HEK293 (cell line): ENCODE measurements at regions not wholly inside any gene's neighbourhood (a gene's known extent, or its start where the extent isn't known, plus 50 kb on each side); places are given as distances from the start of the nearest gene placed in this dataset.

ENCODE experiments used
- CTCF ChIA-PET: fragments of 350-600 bp; formaldehyde crosslinking; extraction: SDS; loops from one replicate; lab custom pipeline; 2021; ENCODE audit warnings: antibody characterized with exemption; lab: Yijun Ruan, JAX
- POLR2A ChIA-PET: fragments of 300-600 bp; formaldehyde crosslinking; extraction: SDS; loops from one replicate; lab custom pipeline; 2020; ENCODE audit warnings: antibody characterized with exemption, inconsistent platforms; lab: Yijun Ruan, JAX
- H3K27ac ChIP-seq: fragments of 200-500 bp; sonication (Bioruptor generic); 2 replicates; pipeline ENCODE4 v1.5.1; 2014; ENCODE audit warnings: low read depth, low read length, control low read depth, inconsistent platforms; ENCODE audit errors: extremely low read depth
- H3K36me3 ChIP-seq, 2 experiments: fragments of 200-500 bp in 1 of 2; sonication (Bioruptor generic) in 1 of 2; 1 replicate in 1 of 2; 2 replicates in 1 of 2; pipeline ENCODE4 v1.5.1; 2014 to 2017; ENCODE audit warnings: inconsistent platforms in 2 of 2, low read length in 2 of 2; ENCODE audit not compliant: control insufficient read depth in 2 of 2, insufficient read depth in 1 of 2
- H3K4me1 ChIP-seq: fragments of 200-500 bp; sonication (Bioruptor generic); 2 replicates; pipeline ENCODE4 v1.5.1; 2014; ENCODE audit warnings: mild to moderate bottlenecking, low read length, inconsistent platforms; ENCODE audit not compliant: control insufficient read depth, insufficient read depth
- H3K4me3 ChIP-seq: 2 replicates; pipeline ENCODE4 v1.5.1; 2011; ENCODE audit warnings: low read depth, mild to moderate bottlenecking, control low read depth, low read length, moderate library complexity
- H3K9me3 ChIP-seq: fragments of 200-500 bp; sonication (Bioruptor generic); 2 replicates; pipeline ENCODE4 v1.5.1; 2014; ENCODE audit warnings: low read depth, low read length, inconsistent platforms; ENCODE audit not compliant: control insufficient read depth, insufficient read depth
- BCL11B ChIP-seq: fragments of 450-650 bp; formaldehyde crosslinking; IDR thresholded peaks from 2 replicates; pipeline ENCODE4 v1.5.1; 2016; ENCODE audit warnings: low read depth, missing biosample characterization, missing genetic modification characterization
- EGR2 ChIP-seq: fragments of 450-650 bp; formaldehyde crosslinking; IDR thresholded peaks from 2 replicates; pipeline ENCODE4 v1.5.1; 2016; ENCODE audit warnings: low read depth, missing biosample characterization, missing genetic modification characterization
- GFI1B ChIP-seq: fragments of 450-650 bp; formaldehyde crosslinking; IDR thresholded peaks from 2 replicates; pipeline ENCODE4 v1.5.1; 2016; ENCODE audit warnings: missing biosample characterization, missing genetic modification characterization
- OVOL3 ChIP-seq: fragments of 450-650 bp; formaldehyde crosslinking; IDR thresholded peaks from 2 replicates; pipeline ENCODE4 v1.5.1; 2016; ENCODE audit warnings: missing biosample characterization, missing genetic modification characterization
- SCRT2 ChIP-seq: fragments of 450-650 bp; formaldehyde crosslinking; IDR thresholded peaks from 2 replicates; pipeline ENCODE4 v1.5.1; 2016; ENCODE audit warnings: missing biosample characterization, missing genetic modification characterization
- SP3 ChIP-seq: fragments of 450-650 bp; formaldehyde crosslinking; IDR thresholded peaks from 2 replicates; pipeline ENCODE4 v1.5.1; 2016; ENCODE audit warnings: missing biosample characterization, missing genetic modification characterization
- ZBTB21 ChIP-seq: fragments of 450-650 bp; formaldehyde crosslinking; IDR thresholded peaks from 2 replicates; pipeline ENCODE4 v1.5.1; 2017; ENCODE audit warnings: missing biosample characterization, missing genetic modification characterization
- ZBTB7A ChIP-seq: fragments of 450-650 bp; formaldehyde crosslinking; IDR thresholded peaks from 2 replicates; pipeline ENCODE4 v1.5.1; 2016; ENCODE audit warnings: low read depth, missing biosample characterization, missing genetic modification characterization
- ZFHX2 ChIP-seq: fragments of 450-650 bp; formaldehyde crosslinking; conservative IDR thresholded peaks from 2 replicates; pipeline ENCODE4 v1.5.1; 2016; ENCODE audit warnings: missing biosample characterization, missing genetic modification characterization
- ZFP37 ChIP-seq: fragments of 450-650 bp; formaldehyde crosslinking; IDR thresholded peaks from 2 replicates; pipeline ENCODE4 v1.5.1; 2016; ENCODE audit warnings: missing biosample characterization, missing genetic modification characterization
- ZNF10 ChIP-seq: fragments of 450-650 bp; formaldehyde crosslinking; IDR thresholded peaks from 2 replicates; pipeline ENCODE4 v1.5.1; 2017; ENCODE audit warnings: missing biosample characterization, missing genetic modification characterization
- ZNF132 ChIP-seq: fragments of 450-650 bp; formaldehyde crosslinking; IDR thresholded peaks from 2 replicates; pipeline ENCODE4 v1.5.1; 2017; ENCODE audit warnings: missing biosample characterization, missing genetic modification characterization, borderline replicate concordance
- ZNF169 ChIP-seq: fragments of 450-650 bp; formaldehyde crosslinking; IDR thresholded peaks from 2 replicates; pipeline ENCODE4 v1.5.1; 2016; ENCODE audit warnings: missing biosample characterization, missing genetic modification characterization
- ZNF221 ChIP-seq: fragments of 450-650 bp; formaldehyde crosslinking; IDR thresholded peaks from 2 replicates; pipeline ENCODE4 v1.5.1; 2017; ENCODE audit warnings: missing biosample characterization, missing genetic modification characterization, borderline replicate concordance
- ZNF223 ChIP-seq: fragments of 450-650 bp; formaldehyde crosslinking; IDR thresholded peaks from 2 replicates; pipeline ENCODE4 v1.5.1; 2016; ENCODE audit warnings: missing biosample characterization, missing genetic modification characterization
- ZNF324 ChIP-seq: fragments of 450-650 bp; formaldehyde crosslinking; IDR thresholded peaks from 2 replicates; pipeline ENCODE4 v1.5.1; 2016; ENCODE audit warnings: missing biosample characterization, missing genetic modification characterization
- ZNF596 ChIP-seq: fragments of 450-650 bp; IDR thresholded peaks from 2 replicates; pipeline ENCODE4 v1.5.0; 2018; ENCODE audit warnings: missing biosample characterization, mild to moderate bottlenecking, missing genetic modification characterization, moderate library complexity
- ZNF621 ChIP-seq: fragments of 450-650 bp; formaldehyde crosslinking; IDR thresholded peaks from 2 replicates; pipeline ENCODE4 v1.5.1; 2017; ENCODE audit warnings: missing biosample characterization, missing genetic modification characterization
- ZNF624 ChIP-seq: fragments of 450-650 bp; formaldehyde crosslinking; IDR thresholded peaks from 2 replicates; pipeline ENCODE4 v1.5.1; 2017; ENCODE audit warnings: missing biosample characterization, missing genetic modification characterization
- ZNF626 ChIP-seq: fragments of 450-650 bp; sonication (Bioruptor Pico); formaldehyde crosslinking; IDR thresholded peaks from 2 replicates; pipeline ENCODE4 v1.5.1; 2018; ENCODE audit warnings: missing biosample characterization, missing genetic modification characterization, inconsistent platforms
- TF ChIP-seq, protein P1 (sequence below): fragments of 450-650 bp; formaldehyde crosslinking; IDR thresholded peaks from 2 replicates; pipeline ENCODE4 v1.5.1; 2016; ENCODE audit warnings: missing biosample characterization, missing genetic modification characterization
- TF ChIP-seq, protein P2 (sequence below): fragments of 450-650 bp; formaldehyde crosslinking; IDR thresholded peaks from 2 replicates; pipeline ENCODE4 v1.5.1; 2016; ENCODE audit warnings: missing biosample characterization, missing genetic modification characterization
- TF ChIP-seq, protein P3 (sequence below): fragments of 450-650 bp; formaldehyde crosslinking; IDR thresholded peaks from 2 replicates; pipeline ENCODE4 v1.5.1; 2016; ENCODE audit warnings: missing biosample characterization, missing genetic modification characterization, low read depth
- TF ChIP-seq, protein P4 (sequence below): fragments of 450-650 bp; formaldehyde crosslinking; IDR thresholded peaks from 2 replicates; pipeline ENCODE4 v1.5.1; 2016; ENCODE audit warnings: missing biosample characterization, missing genetic modification characterization
- TF ChIP-seq, protein P5 (sequence below): fragments of 450-650 bp; formaldehyde crosslinking; IDR thresholded peaks from 2 replicates; pipeline ENCODE4 v1.5.1; 2016; ENCODE audit warnings: missing biosample characterization, missing genetic modification characterization

DNA sequence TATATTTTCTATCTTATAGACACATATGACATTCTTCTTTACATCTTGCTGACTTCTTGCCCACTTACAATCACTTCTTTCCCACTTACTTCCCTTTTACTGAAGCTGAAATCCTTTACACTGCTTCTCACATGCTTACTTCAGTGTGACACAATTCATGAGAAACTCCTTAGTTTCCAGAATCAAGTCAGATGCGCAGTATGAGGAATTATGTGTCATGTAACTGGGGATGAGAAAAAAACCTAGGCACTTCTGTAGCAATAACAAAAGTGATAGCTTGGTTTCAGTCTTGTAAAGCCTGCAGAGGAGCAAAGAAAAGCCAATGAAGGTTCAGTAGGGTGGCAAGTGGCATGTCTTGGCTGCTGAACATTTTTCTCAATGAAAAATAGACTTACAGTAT, 566.2 kb upstream of the RGS18 start (continued):
- TF ChIP-seq, protein P1, sequence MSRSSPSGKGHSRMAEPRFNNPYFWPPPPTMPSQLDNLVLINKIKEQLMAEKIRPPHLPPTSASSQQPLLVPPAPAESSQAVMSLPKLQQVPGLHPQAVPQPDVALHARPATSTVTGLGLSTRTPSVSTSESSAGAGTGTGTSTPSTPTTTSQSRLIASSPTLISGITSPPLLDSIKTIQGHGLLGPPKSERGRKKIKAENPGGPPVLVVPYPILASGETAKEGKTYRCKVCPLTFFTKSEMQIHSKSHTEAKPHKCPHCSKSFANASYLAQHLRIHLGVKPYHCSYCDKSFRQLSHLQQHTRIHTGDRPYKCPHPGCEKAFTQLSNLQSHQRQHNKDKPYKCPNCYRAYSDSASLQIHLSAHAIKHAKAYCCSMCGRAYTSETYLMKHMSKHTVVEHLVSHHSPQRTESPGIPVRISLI (tag by site-specific recombination) = no peak
- TF ChIP-seq ZNF626 (tag by site-specific recombination) = no peak
- no peak for TF ChIP-seq SCRT2
- TF ChIP-seq ZNF169 (tag by site-specific recombination) = no peak
- TF ChIP-seq SP3 (tag by site-specific recombination) = no peak
- TF ChIP-seq EGR2 (tag by site-specific recombination) = no peak
- no peak for TF ChIP-seq BCL11B (tag by site-specific recombination)
- TF ChIP-seq GFI1B (tag by site-specific recombination) = no peak
- TF ChIP-seq, protein P2, sequence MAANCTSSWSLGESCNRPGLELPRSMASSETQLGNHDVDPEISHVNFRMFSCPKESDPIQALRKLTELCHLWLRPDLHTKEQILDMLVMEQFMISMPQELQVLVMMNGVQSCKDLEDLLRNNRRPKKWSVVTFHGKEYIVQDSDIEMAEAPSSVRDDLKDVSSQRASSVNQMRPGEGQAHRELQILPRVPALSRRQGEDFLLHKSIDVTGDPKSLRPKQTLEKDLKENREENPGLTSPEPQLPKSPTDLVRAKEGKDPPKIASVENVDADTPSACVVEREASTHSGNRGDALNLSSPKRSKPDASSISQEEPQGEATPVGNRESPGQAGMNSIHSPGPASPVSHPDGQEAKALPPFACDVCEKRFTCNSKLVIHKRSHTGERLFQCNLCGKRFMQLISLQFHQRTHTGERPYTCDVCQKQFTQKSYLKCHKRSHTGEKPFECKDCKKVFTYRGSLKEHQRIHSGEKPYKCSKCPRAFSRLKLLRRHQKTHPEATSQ = no peak

DNA sequence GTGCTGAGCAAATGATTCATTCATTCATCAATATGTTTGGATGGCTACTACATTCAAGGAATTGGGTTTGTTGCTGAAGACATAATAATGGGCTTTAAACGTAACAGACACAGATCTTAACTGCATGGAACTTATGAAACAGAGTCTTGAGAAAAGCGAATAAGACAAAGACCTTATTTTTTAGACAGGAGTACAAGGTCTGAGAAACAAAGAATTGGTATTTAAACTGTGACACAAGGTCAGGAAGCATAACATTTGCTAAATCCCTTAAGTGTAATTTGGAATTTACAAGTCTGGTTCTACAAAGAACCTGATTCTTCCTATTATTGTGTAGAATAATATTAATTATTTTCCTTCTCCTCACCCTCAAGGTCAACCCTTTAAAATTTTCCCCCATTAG, 565.4 kb upstream of the RGS18 start:
- TF ChIP-seq ZBTB21 (no peak), ZNF10 (tag by site-specific recombination) (no peak), ZNF223 (tag by site-specific recombination) (no peak), ZFHX2 (tag by site-specific recombination) (no peak), BCL11B (tag by site-specific recombination) (no peak), ZNF596 (no peak), ZFP37 (no peak)
- TF ChIP-seq, protein P3, sequence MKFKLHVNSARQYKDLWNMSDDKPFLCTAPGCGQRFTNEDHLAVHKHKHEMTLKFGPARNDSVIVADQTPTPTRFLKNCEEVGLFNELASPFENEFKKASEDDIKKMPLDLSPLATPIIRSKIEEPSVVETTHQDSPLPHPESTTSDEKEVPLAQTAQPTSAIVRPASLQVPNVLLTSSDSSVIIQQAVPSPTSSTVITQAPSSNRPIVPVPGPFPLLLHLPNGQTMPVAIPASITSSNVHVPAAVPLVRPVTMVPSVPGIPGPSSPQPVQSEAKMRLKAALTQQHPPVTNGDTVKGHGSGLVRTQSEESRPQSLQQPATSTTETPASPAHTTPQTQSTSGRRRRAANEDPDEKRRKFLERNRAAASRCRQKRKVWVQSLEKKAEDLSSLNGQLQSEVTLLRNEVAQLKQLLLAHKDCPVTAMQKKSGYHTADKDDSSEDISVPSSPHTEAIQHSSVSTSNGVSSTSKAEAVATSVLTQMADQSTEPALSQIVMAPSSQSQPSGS (tag by site-specific recombination) = no peak
- TF ChIP-seq, protein P4, sequence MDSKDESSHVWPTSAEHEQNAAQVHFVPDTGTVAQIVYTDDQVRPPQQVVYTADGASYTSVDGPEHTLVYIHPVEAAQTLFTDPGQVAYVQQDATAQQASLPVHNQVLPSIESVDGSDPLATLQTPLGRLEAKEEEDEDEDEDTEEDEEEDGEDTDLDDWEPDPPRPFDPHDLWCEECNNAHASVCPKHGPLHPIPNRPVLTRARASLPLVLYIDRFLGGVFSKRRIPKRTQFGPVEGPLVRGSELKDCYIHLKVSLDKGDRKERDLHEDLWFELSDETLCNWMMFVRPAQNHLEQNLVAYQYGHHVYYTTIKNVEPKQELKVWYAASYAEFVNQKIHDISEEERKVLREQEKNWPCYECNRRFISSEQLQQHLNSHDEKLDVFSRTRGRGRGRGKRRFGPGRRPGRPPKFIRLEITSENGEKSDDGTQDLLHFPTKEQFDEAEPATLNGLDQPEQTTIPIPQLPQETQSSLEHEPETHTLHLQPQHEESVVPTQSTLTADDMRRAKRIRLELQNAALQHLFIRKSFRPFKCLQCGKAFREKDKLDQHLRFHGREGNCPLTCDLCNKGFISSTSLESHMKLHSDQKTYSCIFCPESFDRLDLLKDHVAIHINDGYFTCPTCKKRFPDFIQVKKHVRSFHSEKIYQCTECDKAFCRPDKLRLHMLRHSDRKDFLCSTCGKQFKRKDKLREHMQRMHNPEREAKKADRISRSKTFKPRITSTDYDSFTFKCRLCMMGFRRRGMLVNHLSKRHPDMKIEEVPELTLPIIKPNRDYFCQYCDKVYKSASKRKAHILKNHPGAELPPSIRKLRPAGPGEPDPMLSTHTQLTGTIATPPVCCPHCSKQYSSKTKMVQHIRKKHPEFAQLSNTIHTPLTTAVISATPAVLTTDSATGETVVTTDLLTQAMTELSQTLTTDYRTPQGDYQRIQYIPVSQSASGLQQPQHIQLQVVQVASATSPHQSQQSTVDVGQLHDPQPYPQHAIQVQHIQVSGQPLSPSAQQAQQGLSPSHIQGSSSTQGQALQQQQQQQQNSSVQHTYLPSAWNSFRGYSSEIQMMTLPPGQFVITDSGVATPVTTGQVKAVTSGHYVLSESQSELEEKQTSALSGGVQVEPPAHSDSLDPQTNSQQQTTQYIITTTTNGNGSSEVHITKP (tag by site-specific recombination) = no peak
- H3K9me3 ChIP-seq = no peaks in the 10 kb centered on the region
- POLR2A ChIA-PET = no interaction called here
- H3K4me1 ChIP-seq = no peaks in the 10 kb centered on the region
- H3K27ac ChIP-seq = no peak overlapping the region
- CTCF ChIA-PET = no interaction called here
- H3K4me3 ChIP-seq = no peak overlapping the region
- H3K36me3 ChIP-seq = no peaks in the 10 kb centered on the region

DNA sequence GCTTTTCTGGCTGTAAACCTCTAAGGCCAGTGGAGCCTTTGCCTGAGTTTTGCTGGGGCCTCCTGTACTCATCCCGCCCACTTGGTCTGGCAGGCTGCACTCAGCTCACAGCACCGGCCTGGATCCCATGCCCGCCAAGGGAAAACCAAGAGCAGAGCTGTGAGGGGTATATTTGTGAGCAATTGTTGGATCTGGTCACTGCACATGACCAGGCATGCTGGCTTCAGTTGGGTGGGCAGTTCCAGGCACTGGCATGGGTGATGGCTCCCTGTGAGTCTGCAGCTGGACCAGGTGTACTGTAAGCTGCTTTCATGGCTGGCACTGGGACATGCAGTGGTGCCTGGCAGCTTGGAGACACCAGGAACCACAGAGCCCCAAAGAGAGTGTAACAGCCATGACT, 563.1 kb upstream of the RGS18 start:
- Histone ChIP-seq H3K9me3 (no peaks in the 10 kb centered on the region), H3K4me3 (no peak overlapping the region), H3K4me1 (no peaks in the 10 kb centered on the region), H3K27ac (no peak overlapping the region), H3K36me3 (no peaks in the 10 kb centered on the region)
- ChIA-PET POLR2A (no interaction called here), CTCF (interaction anchor here (0.6 kb wide), 1 partner anchor 1944 kb away, joined by 4 read pairs; no protein-coding TSS in a partner anchor)
- TF ChIP-seq OVOL3 (tag by site-specific recombination) = no peak
- no peak for TF ChIP-seq ZNF621 (tag by site-specific recombination)
- TF ChIP-seq, protein P5, sequence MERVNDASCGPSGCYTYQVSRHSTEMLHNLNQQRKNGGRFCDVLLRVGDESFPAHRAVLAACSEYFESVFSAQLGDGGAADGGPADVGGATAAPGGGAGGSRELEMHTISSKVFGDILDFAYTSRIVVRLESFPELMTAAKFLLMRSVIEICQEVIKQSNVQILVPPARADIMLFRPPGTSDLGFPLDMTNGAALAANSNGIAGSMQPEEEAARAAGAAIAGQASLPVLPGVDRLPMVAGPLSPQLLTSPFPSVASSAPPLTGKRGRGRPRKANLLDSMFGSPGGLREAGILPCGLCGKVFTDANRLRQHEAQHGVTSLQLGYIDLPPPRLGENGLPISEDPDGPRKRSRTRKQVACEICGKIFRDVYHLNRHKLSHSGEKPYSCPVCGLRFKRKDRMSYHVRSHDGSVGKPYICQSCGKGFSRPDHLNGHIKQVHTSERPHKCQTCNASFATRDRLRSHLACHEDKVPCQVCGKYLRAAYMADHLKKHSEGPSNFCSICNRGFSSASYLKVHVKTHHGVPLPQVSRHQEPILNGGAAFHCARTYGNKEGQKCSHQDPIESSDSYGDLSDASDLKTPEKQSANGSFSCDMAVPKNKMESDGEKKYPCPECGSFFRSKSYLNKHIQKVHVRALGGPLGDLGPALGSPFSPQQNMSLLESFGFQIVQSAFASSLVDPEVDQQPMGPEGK (tag by site-specific recombination) = no peak
- TF ChIP-seq ZNF624 (tag by site-specific recombination) = no peak
- no peak for TF ChIP-seq ZNF221 (tag by site-specific recombination)
- TF ChIP-seq ZBTB7A (tag by site-specific recombination) = no peak
- no peak for TF ChIP-seq ZNF324
- TF ChIP-seq ZNF132 (tag by site-specific recombination) = no peak
